PC-3 (cell line): ENCODE measurements at regions not wholly inside any gene's neighbourhood (a gene's known extent, or its start where the extent isn't known, plus 50 kb on each side); places are given as distances from the start of the nearest gene placed in this dataset.

Experiments used
- CTCF ChIP-seq: fragments of 300-600 bp; sonication (generic); conservative IDR thresholded peaks from 2 replicates; pipeline ENCODE4 v1.5.1; 2017; ENCODE audit warnings: antibody characterized with exemption, low read depth, mild to moderate bottlenecking, low read length
- EZH2 ChIP-seq: fragments of 300-600 bp; sonication (generic); IDR thresholded peaks from one replicate; pipeline ENCODE4 v1.6.1; 2017; ENCODE audit warnings: antibody characterized with exemption, mild to moderate bottlenecking, low read length; ENCODE audit not compliant: unreplicated experiment
- EZH2phosphoT487 ChIP-seq: fragments of 300-600 bp; sonication (generic); IDR thresholded peaks from 2 replicates; pipeline ENCODE4 v1.6.1; 2018; ENCODE audit warnings: mild to moderate bottlenecking, antibody characterized with exemption, low read length, borderline replicate concordance

- TF ChIP-seq EZH2phosphoT487, result no peak
- no peak for TF ChIP-seq CTCF
- TF ChIP-seq EZH2, result no peak
These were observed 814.1 kb upstream of the NRXN1 start for GRCh38 chr2:51846018-51846417.
